DOHH2 (cell line): ENCODE measurements at regions not wholly inside any gene's neighbourhood (a gene's known extent, or its start where the extent isn't known, plus 50 kb on each side); places are given as distances from the start of the nearest gene placed in this dataset.

Experiments
- H3F3A ChIP-seq: fragments of 200-600 bp; sonication (generic), shearing (Covaris generic); 2 replicates; pipeline ENCODE4 v1.6.0; 2016; ENCODE audit warnings: antibody characterized with exemption, mild to moderate bottlenecking; ENCODE audit not compliant: control insufficient read depth, insufficient read depth
- H3K27ac ChIP-seq: fragments of 200-600 bp; sonication (generic); 2 replicates; pipeline ENCODE4 v1.5.1; 2014; ENCODE audit warnings: low read depth, mild to moderate bottlenecking, low read length, moderate library complexity
- H3K27me3 ChIP-seq: fragments of 200-600 bp; sonication (generic); 2 replicates; pipeline ENCODE4 v1.6.1; 2014; ENCODE audit warnings: mild to moderate bottlenecking, low read length, mixed read lengths; ENCODE audit not compliant: control insufficient read depth
- H3K36me3 ChIP-seq: fragments of 200-600 bp; sonication (generic); 2 replicates; pipeline ENCODE4 v1.6.1; 2014; ENCODE audit warnings: mild to moderate bottlenecking, low read length, moderate library complexity, mixed read lengths; ENCODE audit not compliant: control insufficient read depth
- H3K4me1 ChIP-seq: fragments of 200-600 bp; sonication (generic); 2 replicates; pipeline ENCODE4 v1.6.1; 2014; ENCODE audit warnings: mild to moderate bottlenecking, low read length, mixed read lengths; ENCODE audit not compliant: control insufficient read depth
- H3K4me2 ChIP-seq: fragments of 200-600 bp; sonication (generic); 2 replicates; pipeline ENCODE4 v1.6.0; 2014; ENCODE audit warnings: mild to moderate bottlenecking, low read length, moderate library complexity
- H3K4me3 ChIP-seq: fragments of 200-600 bp; sonication (generic); 2 replicates; pipeline ENCODE4 v1.5.1; 2014; ENCODE audit warnings: mild to moderate bottlenecking, low read length, mixed read lengths
- H3K79me2 ChIP-seq: fragments of 200-600 bp; sonication (generic); 2 replicates; pipeline ENCODE4 v1.6.1; 2014; ENCODE audit warnings: mild to moderate bottlenecking, low read length, mixed read lengths; ENCODE audit not compliant: control insufficient read depth
- H3K9me2 ChIP-seq: fragments of 200-600 bp; sonication (generic); replicated peaks from 2 replicates; pipeline ENCODE4 v1.6.1; 2014; ENCODE audit warnings: mild to moderate bottlenecking, low read length, mixed read lengths; ENCODE audit not compliant: control insufficient read depth
- H3K9me3 ChIP-seq: fragments of 200-600 bp; sonication (generic); 2 replicates; pipeline ENCODE4 v1.6.1; 2014; ENCODE audit warnings: antibody characterized with exemption, low read length, mixed read lengths; ENCODE audit not compliant: control insufficient read depth, insufficient read depth
- H4K20me1 ChIP-seq: fragments of 200-600 bp; sonication (generic); 2 replicates; pipeline ENCODE4 v1.6.0; 2014; ENCODE audit warnings: low read depth, mild to moderate bottlenecking, antibody characterized with exemption, low read length, moderate library complexity; ENCODE audit not compliant: control insufficient read depth, insufficient read depth
- CTCF ChIP-seq: fragments of 200-600 bp; sonication (generic); IDR thresholded peaks from one replicate; pipeline ENCODE4 v1.5.1; 2014; ENCODE audit warnings: antibody characterized with exemption, mild to moderate bottlenecking, low read depth, low read length; ENCODE audit not compliant: poor library complexity, severe bottlenecking
- EZH2phosphoT487 ChIP-seq: fragments of 200-600 bp; sonication (generic); IDR thresholded peaks from 2 replicates; pipeline ENCODE4 v1.6.1; 2017; ENCODE audit warnings: borderline replicate concordance, mild to moderate bottlenecking, antibody characterized with exemption, low read length, moderate library complexity, mixed read lengths

- no peak for TF ChIP-seq EZH2phosphoT487
- TF ChIP-seq CTCF = no peak
- Histone ChIP-seq H3K9me2 (no peaks in the 10 kb centered on the region), H3K9me3 (no peaks in the 10 kb centered on the region), H3K4me3 (no peak overlapping the region), H4K20me1 (no peaks in the 10 kb centered on the region), H3K27ac (no peak overlapping the region), H3K4me2 (no peak overlapping the region), H3K27me3 (peaks cover 12% of the 10 kb centered on the region), H3K36me3 (no peaks in the 10 kb centered on the region), H3K79me2 (no peaks in the 10 kb centered on the region), H3K4me1 (no peaks in the 10 kb centered on the region), H3F3A (no peaks in the 10 kb centered on the region)
Observed at GRCh38 chr13:30037306-30037705, 186.9 kb upstream of the UBL3 start.

- Histone ChIP-seq H3K4me3 (no peak overlapping the region), H3K4me2 (no peak overlapping the region), H3K27ac (no peak overlapping the region), H3K9me3 (no peaks in the 10 kb centered on the region), H3K9me2 (no peaks in the 10 kb centered on the region), H3F3A (no peaks in the 10 kb centered on the region), H3K36me3 (no peaks in the 10 kb centered on the region), H3K79me2 (no peaks in the 10 kb centered on the region), H4K20me1 (no peaks in the 10 kb centered on the region), H3K4me1 (no peaks in the 10 kb centered on the region), H3K27me3 (peaks cover 4% of the 10 kb centered on the region; the same call in 1 of the 2 replicates)
- TF ChIP-seq EZH2phosphoT487 (no peak), CTCF (no peak)
Observed at GRCh38 chr13:30034458-30034795, 184.0 kb upstream of the UBL3 start.

GRCh38 chr13:30033681-30034457 lies 183.5 kb upstream of the UBL3 start:
- Histone ChIP-seq H3F3A (no peaks in the 10 kb centered on the region), H3K9me2 (no peaks in the 10 kb centered on the region), H3K4me2 (no peak overlapping the region), H3K4me3 (no peak overlapping the region), H3K27me3 (peaks cover 2% of the 10 kb centered on the region; the same call in 1 of the 2 replicates), H3K4me1 (no peaks in the 10 kb centered on the region), H4K20me1 (no peaks in the 10 kb centered on the region), H3K79me2 (no peaks in the 10 kb centered on the region), H3K36me3 (no peaks in the 10 kb centered on the region), H3K9me3 (no peaks in the 10 kb centered on the region), H3K27ac (no peak overlapping the region)
- TF ChIP-seq CTCF (no peak), EZH2phosphoT487 (no peak)
